ENCODE measurements at regions not wholly inside any gene's neighbourhood (a gene's known extent, or its start where the extent isn't known, plus 50 kb on each side); places are given as distances from the start of the nearest gene placed in this dataset.

DNA sequence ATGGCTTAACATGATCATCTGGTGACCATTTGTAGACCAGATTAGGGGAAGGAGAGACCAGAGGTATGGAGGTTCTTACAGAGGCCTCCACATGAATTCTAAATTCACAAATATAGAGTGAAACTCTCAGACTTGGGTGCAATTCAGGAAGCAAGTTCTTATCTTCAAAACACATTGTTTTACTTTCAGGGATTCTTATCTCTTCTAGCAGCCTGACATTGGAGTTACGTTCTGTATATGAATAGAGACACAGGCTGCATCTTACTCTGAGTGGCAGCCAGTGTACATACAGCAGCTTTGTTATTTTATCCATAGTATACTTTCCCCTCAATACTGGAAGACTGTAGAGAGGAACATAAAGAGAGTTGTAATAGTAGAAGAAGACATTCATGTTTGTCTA is 1331.7 kb upstream of the WWC1 start:
- intact Hi-C loops (cut with micrococcal nuclease), result no loop called here

DNA sequence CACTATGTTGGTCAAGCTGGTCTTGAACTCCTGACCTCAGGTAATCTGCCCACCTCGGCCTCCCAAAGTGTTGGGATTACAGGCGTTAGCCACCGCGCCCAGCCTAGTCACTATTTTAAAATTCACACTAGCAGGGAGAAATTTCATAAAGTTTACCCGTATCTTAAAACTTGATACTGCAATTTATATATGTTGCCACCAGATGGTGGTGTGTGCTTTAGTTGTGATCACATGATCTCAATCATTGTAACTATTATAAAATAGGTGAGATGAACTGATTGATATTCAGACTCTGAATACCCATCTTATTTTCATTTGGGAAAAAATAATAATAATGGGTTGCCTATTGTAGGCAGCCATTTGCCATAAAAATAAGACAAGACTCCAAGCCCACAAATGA is 1330.4 kb upstream of the WWC1 start:
- intact Hi-C loops (cut with micrococcal nuclease), result no loop called here

DNA sequence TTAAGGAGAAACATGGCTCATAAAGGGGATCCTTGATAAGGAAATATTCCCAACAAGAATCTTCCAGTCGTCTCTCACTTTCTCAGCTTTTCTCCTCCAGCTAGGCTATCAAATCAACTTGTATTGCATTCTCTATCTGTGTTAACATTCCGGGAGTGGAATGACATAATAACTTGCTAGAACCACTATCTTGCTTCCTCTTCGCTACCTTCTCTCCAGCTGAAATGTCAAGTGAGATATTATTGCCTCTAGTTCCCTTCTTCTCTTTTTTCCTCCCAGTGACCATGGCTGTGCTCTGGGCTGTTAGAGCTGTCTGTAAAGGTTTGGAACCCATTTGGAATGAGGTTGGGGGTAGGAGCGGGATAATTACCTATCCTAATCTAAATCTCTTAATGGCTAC is 1329.5 kb upstream of the WWC1 start:
- intact Hi-C loops (cut with micrococcal nuclease), result no loop called here

DNA sequence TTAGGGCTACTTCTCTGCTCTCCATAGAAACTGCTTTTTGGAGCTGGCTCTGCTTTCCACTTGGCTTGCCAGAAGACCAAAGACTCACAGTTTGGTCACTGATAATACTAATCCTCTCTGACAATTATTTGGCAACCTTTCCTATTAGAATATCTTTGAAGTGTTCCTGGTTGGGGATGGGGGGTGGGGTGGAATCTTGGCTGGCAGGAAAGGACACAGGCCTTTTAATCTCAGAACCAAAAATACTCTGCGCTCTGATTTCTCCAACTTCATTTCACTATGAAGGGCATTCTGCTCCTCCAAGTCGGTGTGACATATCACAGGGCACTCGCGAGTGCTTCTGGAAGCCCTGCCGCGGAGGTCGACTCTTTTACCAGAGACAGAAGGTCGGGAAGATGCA is 1329.0 kb upstream of the WWC1 start:
- intact Hi-C loops (cut with micrococcal nuclease), result no loop called here

DNA sequence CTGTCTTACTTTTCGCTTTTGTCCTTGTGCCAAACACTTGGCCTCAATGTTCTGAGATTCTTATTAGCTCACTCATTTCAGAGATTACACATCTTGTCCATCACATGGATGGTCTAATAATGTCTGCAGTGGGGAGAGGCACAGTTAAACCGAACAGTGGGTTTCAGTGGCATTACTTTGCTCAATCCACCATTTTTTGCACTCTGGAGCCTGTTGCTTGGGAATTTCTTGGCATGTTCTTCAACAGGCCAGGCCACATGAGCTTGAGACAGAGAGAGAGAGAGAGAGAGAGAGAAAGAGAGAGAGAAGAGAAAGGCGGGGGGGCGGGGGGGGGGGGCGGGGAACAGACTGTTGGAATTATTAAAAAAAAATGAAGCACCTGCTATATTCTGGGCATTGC is 1327.8 kb upstream of the WWC1 start:
- intact Hi-C loops (cut with micrococcal nuclease), result no loop called here

DNA sequence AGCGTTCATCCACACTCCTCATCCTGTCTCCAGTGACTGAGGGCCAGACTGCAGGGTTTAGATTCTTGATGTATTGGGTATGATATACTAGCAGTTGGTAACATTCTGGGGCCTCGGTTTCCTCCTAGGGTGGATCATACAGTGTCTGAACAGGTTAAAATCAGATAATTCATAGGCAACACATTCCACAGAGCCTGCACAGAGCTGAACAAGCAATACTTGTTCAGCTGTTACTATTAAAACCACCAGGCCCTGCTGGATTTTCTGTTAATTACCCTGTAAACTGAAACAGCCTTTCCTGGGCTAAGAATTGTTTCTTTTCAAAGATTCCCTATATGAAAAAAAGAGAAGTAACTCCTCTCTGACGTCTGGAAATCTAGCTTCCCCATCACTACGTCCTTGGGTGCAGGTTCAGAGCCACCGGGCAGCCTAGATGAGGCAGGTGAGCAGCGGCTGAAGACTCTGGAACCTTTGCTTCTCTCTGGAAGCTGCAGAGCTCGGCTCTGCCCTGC is 1313.5 kb upstream of the WWC1 start:
- intact Hi-C loops (cut with micrococcal nuclease), result no loop called here

DNA sequence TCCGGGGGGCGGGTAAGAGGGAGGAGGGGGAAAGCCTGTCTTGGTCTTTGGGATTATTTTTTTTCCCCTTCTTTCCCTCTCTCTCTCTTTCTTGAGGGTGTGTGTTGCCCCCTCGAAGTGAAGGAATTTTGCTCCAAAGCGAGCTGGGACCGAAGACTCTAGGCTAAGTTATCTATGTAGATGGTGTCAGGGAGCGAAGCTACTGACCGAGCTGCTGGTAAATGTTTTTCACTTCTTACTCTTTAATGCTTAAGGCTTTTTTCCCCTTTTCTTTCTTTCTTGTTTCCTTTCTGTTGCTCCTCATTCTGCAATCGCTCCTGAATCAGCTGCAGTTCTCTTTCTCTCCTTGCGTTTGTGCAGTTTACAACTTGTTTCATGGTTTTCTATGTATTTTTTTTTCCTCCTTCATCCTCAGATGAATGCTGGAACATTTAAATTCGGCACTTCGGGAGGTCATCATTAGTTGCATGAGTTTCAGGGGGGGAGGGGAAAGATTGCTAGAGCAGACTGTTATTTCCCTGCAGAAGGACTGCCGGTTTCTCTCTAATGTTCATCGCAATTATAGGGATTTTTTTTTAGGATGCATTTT is 1312.0 kb upstream of the WWC1 start:
- intact Hi-C loops (cut with micrococcal nuclease), result no loop called here

DNA sequence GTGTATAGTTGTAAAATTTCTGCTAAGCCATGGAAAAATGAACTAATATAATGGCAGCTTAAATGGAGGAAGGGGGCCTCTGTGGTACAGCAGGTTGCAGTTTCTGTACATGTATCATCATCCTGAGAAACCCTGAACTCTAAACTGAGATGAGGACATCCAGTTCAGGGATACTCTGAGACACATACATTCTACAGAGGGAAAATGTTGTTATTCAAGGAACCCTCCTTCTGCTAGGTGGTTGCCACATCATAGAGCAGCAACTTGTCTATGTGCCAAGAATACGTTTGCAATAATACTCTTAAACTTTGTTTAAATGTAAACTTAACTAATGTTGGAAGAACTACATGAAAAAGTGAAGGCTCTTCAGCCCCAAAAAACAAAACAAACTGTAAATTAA is 1310.8 kb upstream of the WWC1 start:
- intact Hi-C loops (cut with micrococcal nuclease), result no loop called here

DNA sequence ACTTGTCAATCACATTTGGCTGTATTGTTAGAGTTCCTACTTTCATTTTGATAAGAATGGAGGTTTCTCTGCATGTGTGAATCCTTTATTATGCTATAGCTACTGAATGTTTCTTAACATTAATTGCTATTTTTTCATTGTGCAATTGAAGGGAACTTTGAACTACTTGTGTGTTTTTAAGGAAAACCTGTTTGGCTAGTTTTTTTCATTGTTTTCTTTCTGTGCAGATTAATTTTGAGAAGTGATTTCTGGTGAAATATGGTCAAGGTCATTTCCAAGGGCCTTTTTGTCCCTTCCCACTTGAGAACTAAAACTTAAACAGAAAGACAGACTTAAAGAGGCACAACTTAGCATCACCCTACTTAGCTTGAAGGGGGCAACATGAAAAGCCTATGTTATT is 1309.2 kb upstream of the WWC1 start:
- intact Hi-C loops (cut with micrococcal nuclease), result no loop called here

DNA sequence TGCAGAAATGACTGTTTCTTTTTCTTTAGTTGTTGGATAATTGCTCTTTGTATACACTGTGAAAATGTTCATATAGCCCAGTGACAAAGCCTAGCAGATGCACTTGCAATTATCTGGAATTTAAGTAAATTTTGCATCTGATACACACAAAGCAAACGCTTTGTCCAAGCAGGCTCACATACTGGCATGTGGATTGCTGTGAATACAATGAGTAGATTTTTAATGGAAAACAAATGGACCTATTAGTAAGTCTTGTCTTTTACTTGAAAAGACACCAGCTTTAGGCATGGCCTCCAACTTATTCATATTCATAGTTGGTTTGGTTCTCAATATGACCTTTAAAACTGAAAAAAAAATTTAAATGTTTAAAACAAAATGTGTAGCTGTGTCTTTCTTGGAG is 1299.8 kb upstream of the WWC1 start:
- intact Hi-C loops (cut with micrococcal nuclease), result no loop called here

DNA sequence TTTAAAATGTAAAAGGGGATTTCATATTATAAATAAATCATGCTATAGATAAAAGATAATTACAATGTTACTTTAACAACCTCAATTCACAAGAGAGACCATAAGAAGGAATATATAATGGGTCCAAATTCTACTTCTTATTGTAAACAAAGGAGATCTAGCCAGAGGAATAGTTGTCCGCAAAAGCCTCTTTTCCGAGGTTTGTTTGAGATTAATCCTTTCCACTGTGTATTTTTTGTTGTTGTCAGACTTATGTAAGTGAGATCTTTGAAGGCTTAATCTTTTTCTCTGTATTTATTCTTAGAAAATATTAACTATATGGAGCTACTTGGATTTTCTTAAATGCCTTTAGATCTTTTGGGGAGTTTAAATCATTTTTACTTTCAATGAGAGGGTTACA is 1299.3 kb upstream of the WWC1 start:
- intact Hi-C loops (cut with micrococcal nuclease), result no loop called here

DNA sequence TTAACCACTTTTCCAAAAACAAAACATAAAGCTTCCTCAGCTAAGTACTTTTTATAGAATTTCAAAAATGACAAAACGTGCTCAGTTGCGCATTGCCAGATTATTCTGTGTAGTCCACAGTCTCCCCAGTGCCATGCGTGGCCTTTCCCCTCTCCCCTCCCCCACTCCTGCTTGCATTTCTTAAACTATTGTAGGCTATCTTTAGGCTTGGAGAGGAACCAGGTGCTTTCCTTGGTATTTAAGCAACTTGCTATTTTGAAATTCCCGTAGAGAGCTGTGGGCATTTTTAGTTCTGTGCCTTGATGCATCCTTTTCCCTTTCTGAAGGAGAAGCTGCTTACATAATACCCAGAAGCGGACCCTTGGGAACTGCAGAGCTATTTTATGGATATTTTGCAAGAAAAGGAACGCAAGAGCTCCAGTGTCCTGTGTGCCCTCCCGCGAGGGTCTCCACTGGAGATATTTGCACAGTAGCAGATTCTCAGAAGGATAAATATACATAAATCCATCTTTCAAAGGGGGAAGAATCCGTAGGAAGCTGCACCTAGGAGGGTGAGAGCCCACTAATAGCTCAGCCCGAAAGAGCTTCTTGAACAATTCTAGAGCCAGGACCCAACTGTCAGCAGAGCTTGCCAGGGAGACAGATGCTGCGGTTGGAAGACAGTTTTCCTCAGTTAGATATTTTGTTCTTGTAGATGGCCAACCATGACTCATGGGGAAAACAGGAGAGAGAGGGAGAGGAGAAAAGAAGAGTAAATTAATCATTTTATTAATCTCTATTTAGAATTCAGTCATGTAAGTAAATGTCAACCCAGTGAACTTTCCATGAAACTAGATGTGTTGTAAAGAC is 1298.3 kb upstream of the WWC1 start:
- intact Hi-C loops (cut with micrococcal nuclease), result no loop called here

DNA sequence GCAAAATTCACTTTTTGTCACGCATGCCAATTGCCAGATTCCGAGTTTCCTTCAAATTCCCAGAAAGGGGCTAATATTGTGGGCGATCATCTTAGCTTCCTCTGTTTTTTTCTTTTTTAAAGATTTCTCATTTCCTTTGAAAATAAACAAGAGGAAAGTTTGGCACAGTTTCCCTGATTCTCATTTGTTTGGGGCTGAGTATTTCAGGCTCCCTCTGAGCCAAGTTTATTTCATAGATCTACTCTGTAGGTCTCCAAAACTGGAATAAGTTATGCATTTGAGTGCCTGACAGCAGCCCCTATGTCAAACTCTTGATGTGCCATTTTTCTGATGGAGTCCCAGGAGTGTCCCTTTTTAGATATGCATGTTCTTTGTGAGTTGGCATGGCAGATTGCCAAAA is 1297.2 kb upstream of the WWC1 start:
- intact Hi-C loops (cut with micrococcal nuclease), result no loop called here

DNA sequence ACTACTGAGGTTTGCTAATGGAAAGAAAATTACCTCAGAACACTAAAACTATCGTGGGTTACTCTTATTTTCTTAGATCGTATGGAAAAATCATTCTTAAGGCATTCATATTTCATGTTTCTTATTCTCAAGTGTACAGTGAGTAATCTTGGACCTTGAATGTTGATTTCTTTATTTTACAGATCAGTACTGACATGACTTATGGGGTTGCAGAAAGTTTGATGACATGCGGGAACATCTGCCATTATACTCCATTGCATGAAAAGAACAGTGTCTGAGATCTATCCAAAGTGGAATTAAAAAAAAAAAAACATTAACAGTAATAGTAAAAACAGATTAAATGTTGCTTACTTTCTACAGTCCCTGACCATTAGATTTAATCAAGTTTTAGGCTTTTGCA is 1290.2 kb upstream of the WWC1 start:
- intact Hi-C loops (cut with micrococcal nuclease), result no loop called here

DNA sequence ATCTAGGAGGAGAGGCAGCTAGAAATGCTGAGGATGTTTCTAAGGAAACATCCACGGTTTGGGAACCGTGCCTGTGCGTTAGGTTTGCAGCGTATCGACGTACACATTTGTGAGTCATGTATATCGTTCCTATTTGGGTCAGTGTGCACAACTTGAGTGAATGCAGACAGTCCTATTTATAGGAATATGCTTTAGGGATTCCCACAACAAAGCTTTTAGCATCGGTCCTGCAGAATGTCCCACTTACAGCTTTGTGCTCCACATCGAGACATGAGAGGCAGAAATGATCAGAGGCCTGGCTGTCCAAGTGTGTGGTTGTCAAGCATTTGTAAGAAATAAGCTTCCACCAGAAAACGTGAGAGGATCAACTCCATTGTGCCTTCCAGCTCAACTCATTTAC is 1282.7 kb upstream of the WWC1 start:
- intact Hi-C loops (cut with micrococcal nuclease), result no loop called here

DNA sequence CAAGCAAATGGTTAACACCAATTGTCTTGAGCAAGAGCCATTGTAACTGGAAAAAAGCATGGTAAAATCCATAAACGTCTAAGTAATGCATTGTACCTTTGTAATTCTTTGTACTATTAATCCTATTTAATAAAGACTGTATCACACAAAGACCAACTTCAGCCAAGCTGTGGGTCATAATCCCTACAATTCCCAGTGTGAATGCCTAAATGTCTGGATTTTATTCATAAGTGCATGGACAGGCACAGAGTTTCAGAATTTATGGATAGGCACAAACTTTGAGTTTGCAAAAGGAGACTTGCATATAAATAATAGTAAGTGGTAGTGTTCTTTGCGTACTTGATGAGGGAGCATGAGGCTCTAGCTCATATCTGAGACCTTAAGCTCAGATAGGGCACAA is 1280.2 kb upstream of the WWC1 start:
- intact Hi-C loops (cut with micrococcal nuclease), result no loop called here

DNA sequence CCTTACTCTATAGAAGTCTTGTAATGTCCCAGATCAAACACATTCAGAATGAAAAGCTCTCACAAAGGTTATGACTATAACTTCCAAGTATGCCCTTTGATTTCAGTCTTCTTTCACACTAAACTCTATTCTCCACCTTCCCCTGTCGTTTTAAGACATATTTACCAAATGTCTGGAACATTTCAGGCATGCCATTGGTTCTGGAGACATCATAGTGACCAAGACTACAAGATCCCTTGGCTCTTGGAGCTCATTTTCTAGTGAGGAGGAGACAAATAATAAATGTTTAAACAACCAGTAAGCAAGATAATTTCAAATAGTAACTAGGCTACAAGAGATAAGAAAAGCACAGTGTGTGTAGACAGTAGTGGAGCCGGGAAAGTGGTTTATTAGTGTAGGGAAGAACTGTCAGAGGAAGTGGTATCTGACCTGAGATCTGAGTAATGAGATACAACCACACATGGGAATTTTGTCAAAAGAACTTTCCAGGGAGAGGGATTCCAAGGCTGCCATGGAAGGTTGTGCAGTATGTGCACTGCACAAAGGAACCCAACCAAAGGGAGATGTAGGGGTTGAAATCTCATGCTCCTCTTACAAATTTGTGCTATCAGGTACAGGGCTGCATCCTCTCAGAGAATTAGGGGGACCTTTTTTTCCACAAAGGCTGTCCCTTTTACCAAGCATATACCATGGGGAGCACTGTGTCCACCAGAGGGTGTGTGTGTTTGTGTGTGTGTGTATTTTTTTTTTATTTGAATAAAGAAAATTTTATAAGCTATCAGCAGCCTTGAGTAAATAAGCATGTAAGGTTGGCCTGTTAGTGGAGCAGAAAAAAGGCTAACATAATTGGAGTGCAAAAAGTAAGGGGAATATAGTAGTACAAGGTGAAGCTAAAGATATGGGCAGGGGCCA is 1279.1 kb upstream of the WWC1 start:
- intact Hi-C loops (cut with micrococcal nuclease), result no loop called here

DNA sequence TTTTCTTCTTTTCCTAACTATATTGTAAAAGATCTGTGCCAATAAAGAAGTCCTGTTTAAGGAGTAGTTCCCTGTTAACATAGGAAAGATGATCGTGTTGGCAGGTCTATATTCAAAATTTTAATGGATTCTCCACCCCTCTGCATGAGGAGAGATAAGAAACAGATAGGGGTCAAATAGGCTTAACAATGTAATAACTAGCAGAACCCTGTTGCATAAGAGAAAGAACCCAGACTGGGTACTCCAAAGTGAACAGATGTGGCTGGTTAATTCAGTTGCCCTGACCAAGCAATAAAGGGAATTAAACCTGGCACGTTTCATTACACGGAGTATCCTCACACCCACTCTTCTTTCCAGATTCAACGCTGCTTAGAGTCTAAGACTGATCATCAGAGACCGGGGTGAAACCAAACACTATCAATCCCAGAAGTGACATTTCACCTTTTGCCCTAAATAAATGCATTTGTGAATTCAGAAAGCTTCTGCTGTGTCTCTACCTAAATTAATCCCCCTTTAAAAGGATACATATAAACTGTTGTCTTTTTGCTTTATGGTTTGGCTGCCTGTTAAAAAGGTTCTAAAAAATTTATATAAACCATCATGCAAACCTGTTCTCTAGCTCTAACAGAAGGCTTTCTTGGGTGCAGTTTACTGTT is 1276.9 kb upstream of the WWC1 start:
- intact Hi-C loops (cut with micrococcal nuclease), result no loop called here

DNA sequence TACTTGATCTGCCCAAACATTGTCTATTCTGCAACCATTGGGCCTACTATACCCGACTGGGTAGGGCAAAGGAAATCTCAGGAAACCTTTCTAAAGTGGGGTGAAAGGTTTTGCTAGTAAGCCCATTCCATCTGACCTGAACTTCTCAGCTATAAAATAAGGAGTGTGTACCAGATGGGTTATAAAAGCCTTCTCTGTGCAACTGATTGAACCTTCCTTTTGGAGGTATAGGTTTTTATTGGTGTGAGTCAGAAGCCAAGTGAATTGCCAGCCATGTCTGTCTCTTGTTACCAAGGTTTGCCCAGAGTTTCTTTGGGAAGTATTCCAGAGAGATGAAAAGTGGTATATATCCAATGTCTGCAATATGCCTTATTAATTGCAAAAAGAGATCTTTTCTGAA is 1271.0 kb upstream of the WWC1 start:
- intact Hi-C loops (cut with micrococcal nuclease), result no loop called here

DNA sequence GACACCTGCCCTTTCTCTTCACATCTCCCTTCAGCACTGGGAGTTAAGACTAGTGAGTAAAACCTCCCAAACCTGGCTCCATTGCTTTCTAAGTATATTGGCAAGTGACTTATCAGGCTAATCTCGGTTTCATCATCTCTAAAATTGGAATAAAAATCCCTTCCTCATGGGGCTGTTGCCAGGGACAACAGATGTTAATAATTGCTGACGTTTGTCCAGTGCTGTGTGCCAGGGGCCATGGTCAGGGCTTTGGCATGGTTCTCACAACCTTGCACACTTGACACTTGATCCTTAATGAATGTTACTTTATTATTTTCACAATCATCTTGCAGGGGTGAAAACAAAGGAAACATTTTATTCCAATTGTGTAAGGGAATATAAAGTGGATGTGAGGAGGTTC is 1262.0 kb upstream of the WWC1 start:
- intact Hi-C loops (cut with micrococcal nuclease), result no loop called here

DNA sequence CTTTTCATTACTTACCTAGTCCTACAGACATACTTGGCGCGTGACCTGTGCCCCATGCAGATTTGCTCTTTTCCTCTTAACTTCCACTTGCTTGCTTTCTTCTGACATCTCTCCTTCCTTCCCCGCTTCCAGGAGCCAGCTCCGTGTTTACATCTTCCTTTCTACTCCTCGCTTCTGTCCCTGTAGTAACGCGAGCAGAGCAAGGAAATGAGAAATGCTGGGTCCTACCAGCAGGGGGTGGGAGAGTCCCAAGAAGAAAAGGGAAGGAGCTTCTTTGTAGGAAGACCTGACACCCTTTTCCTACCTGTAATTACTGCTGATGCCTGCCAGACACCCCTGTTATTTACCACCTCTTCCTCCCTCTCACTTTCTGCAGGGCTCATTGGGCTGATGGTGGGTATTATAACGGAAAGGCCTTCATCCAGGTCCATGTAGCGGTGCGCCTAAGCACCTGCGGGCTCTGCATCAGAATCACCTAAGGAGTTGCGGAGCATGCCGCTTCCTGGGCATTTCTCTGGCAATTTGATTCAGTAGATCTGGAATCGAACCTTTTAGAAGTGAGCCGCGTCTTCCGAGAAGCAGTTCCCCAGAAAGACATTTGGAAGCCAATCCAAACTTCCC is 1260.8 kb upstream of the WWC1 start:
- intact Hi-C loops (cut with micrococcal nuclease), result no loop called here

Measured in T-helper 1 cell treated with Interleukin-12 subunit alpha and Interleukin-12 subunit beta and Interleukin-4 antibody, amounts not matched to agents 30 ng/mL and 1 ng/mL, for 36 hours (primary cell).